ENCODE measurements at regions not wholly inside any gene's neighbourhood (a gene's known extent, or its start where the extent isn't known, plus 50 kb on each side); places are given as distances from the start of the nearest gene placed in this dataset.
"Not testable (repeated sequence)": the region's sequence is repeated elsewhere in the genome, so short reads cannot be mapped to it uniquely, and the experiment has no call there.

DNA sequence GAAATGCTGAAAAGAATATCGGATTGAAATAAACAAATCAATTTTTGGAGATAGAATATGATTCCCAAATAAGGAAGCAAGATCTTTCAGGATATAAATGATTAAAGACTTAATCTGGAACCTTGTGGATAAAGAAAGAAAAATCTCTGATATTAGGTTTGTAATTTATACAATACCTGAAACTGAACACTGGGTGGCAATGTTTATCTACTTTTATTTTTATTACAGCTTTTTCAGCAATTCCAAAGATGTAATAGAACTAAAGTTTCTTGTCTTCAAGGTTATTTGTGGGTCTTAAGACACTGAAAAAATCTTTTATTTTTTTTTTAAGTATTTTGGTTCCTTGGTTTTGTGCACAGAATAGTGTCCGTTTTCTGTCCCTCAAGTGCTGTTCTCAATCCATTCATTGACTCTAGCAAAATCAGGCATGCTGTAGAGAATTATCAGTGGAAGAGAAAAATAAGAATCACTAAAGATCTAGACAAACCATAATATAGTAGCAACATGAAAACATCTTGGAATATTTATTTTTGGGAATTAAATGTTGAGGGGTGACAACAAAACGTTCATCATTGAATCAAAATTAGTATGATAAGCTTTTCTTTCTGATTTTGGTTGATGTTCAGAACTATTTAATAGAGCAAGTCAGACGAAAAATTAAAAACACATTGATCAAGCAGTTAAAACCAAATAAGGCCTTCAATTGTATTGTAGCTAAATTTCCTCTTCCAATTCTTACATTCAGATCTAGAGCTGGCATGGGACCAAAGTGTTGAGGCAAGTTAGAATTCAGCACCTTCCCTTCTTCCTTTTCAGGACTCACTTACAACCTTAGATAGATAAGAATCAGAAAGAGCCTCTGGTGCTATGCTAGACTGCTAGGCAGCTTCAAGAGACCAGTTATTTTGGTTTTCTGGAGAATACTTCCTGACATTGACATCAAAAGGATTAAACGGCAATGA, 704.4 kb upstream of the PCDH20 start:
- Histone ChIP-seq H3K4me3 (ENCODE audit: low read length) (no peak overlapping the region), H3K9ac (ENCODE audit: low read depth, low read length) (no peak overlapping the region), H3K4me1 (ENCODE audit: control insufficient read depth, insufficient read depth, low read length) (no peaks in the 10 kb centered on the region), H3K36me3 (ENCODE audit: insufficient read depth, low read length) (no peaks in the 10 kb centered on the region), H3K4me2 (ENCODE audit: low read length) (no peak overlapping the region), H3K27me3 (ENCODE audit: control insufficient read depth, insufficient read depth, low read length) (no peaks in the 10 kb centered on the region), H3K9me3 (replicated peaks; ENCODE audit: low read length) (no peaks in the 10 kb centered on the region)

DNA sequence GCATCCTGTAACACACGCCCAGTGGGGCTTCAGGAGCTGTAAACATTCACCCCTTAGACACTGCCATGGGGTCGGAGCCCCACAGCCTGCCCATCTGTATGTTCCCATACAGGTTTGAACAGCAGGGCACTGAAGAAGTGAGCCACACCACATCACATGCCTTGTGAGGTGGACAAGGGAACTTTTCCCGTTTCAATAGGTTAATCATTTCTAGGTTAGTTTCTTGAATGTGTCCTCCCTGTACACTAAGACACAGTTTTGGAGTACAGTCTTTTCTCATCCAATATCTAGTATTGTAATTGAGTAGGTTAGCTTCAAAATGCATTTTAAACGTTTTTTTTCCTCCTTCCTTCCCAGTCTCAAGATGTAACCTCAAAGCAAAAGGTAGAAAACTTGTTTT, 700.2 kb upstream of the PCDH20 start:
- no peak overlapping the region for H3K9ac ChIP-seq (ENCODE audit: low read depth, low read length)
- H3K4me2 ChIP-seq (ENCODE audit: low read length), result no peak overlapping the region

DNA sequence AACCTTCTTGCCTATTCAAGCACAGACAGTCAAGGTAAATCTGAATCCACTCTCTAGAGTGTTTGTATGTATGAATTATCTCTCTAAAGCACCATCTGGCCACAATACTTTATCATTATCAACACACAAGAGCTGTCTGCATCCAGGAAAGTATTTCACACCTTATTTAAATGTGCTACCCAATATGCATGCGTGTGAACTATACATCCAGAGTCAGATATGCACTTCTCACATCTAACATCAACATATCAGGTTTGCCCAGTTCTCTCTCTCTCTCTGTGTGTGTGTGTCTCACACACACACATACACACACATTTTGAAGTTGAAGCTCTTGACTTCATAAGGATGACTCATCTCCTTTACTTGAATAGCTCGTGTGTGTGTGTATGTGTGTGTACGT, 697.5 kb upstream of the PCDH20 start:
- Histone ChIP-seq H3K36me3 (ENCODE audit: insufficient read depth, low read length) (no peaks in the 10 kb centered on the region), H3K4me3 (ENCODE audit: low read length) (no peak overlapping the region), H3K4me1 (ENCODE audit: control insufficient read depth, insufficient read depth, low read length) (no peaks in the 10 kb centered on the region), H3K9ac (ENCODE audit: low read depth, low read length) (no peak overlapping the region), H3K9me3 (replicated peaks; ENCODE audit: low read length) (no peaks in the 10 kb centered on the region), H3K4me2 (ENCODE audit: low read length) (no peak overlapping the region), H3K27me3 (ENCODE audit: control insufficient read depth, insufficient read depth, low read length) (no peaks in the 10 kb centered on the region)

More for the DNA sequence above, 700.2 kb upstream of the PCDH20 start:
- no peaks in the 10 kb centered on the region for H3K9me3 ChIP-seq (replicated peaks; ENCODE audit: low read length)
- H3K36me3 ChIP-seq (ENCODE audit: insufficient read depth, low read length), result no peaks in the 10 kb centered on the region
- no peaks in the 10 kb centered on the region for H3K4me1 ChIP-seq (ENCODE audit: control insufficient read depth, insufficient read depth, low read length)
- H3K27me3 ChIP-seq (ENCODE audit: control insufficient read depth, insufficient read depth, low read length), result no peaks in the 10 kb centered on the region
- no peak overlapping the region for H3K4me3 ChIP-seq (ENCODE audit: low read length)

DNA sequence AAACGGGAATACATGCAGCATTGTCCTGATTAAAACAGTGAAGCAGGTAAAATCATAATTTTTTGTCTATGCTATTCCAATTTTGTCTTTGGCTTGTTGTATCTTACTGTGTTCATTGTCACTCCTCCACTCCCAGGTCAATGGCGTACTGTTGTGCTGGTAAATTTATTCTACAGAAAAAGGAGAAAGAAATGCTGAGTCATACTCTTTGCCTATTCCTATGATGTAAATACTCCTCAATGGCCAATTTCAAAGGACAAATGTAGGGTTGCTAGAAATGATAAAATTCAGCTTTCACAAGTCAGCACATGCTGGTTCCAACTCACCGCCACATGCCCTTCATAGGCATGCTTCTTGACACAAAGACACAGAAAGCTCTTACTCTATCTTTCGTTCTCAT, 694.4 kb upstream of the PCDH20 start:
- H3K4me3 ChIP-seq (ENCODE audit: low read length), result no peak overlapping the region
- H3K27me3 ChIP-seq (ENCODE audit: control insufficient read depth, insufficient read depth, low read length), result no peaks in the 10 kb centered on the region
- no peaks in the 10 kb centered on the region for H3K36me3 ChIP-seq (ENCODE audit: insufficient read depth, low read length)
- peaks cover 2% of the 10 kb centered on the region for H3K9me3 ChIP-seq (replicated peaks; ENCODE audit: low read length)
- H3K9ac ChIP-seq (ENCODE audit: low read depth, low read length), result no peak overlapping the region
- H3K4me2 ChIP-seq (ENCODE audit: low read length), result no peak overlapping the region
- no peaks in the 10 kb centered on the region for H3K4me1 ChIP-seq (ENCODE audit: control insufficient read depth, insufficient read depth, low read length)

DNA sequence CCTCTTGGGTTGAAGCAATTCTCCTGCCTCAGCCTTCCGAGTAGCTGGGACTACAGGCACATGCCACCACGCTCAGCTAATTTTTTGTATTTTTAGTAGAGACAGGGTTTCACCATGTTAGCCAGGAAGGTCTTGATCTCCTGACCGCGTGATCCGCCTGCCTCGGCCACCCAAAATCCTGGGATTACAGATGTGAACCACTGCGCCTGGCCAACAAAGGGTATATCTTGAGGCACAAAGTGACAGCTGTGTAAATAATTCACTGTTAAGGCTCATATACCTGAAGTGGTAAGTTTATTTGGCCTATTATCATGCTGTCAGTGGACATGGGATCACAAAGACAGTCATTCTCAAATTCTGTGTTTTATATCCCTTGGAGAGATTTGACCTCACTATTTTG, 688.5 kb upstream of the PCDH20 start:
- H3K9me3 ChIP-seq (replicated peaks; ENCODE audit: low read length); H3K4me2 ChIP-seq (ENCODE audit: low read length); H3K36me3 ChIP-seq (ENCODE audit: insufficient read depth, low read length); H3K4me3 ChIP-seq (ENCODE audit: low read length); H3K9ac ChIP-seq (ENCODE audit: low read depth, low read length); H3K4me1 ChIP-seq (ENCODE audit: control insufficient read depth, insufficient read depth, low read length); H3K27me3 ChIP-seq (ENCODE audit: control insufficient read depth, insufficient read depth, low read length): not testable (repeated sequence)

DNA sequence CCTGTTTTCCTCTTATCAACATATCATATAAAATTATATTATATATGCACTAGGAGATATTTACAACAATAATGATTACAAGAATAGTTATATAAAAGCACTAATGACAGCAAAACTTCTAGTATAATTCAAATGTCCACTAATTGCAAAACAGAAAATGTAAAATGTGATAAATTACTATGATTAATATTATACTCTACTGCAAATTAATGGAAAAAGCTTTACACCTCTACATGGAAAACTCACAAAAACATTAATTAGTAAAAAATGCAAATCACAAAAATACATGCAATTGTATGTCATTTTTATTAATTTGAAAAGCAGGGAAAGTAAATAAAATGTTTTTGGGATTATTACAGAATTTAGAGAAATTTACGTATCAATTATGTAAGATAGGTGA, 681.0 kb upstream of the PCDH20 start:
- Histone ChIP-seq H3K4me3 (ENCODE audit: low read length) (no peak overlapping the region), H3K27me3 (ENCODE audit: control insufficient read depth, insufficient read depth, low read length) (no peaks in the 10 kb centered on the region), H3K9ac (ENCODE audit: low read depth, low read length) (no peak overlapping the region), H3K9me3 (replicated peaks; ENCODE audit: low read length) (no peaks in the 10 kb centered on the region), H3K36me3 (ENCODE audit: insufficient read depth, low read length) (no peaks in the 10 kb centered on the region), H3K4me1 (ENCODE audit: control insufficient read depth, insufficient read depth, low read length) (no peaks in the 10 kb centered on the region), H3K4me2 (ENCODE audit: low read length) (no peak overlapping the region)

DNA sequence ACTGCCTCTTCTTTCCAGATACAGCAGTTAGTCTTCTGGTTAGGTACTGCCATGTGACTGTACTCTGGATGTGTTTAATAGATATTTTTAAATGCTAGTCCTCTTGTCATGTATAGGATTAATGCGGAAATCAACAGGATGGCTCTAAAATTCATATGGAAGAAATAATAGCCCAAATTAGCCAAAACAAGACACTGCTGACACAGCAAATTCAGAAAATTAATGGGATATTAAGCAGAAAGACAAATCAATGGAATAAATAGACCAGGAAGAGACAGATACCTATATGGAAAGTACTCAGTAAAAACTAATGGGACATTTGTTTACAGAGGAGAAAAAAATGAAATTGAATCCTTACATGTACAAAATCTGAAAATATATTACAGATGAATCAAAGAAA, 679.3 kb upstream of the PCDH20 start:
- Histone ChIP-seq H3K36me3 (ENCODE audit: insufficient read depth, low read length) (no peaks in the 10 kb centered on the region), H3K4me1 (ENCODE audit: control insufficient read depth, insufficient read depth, low read length) (no peaks in the 10 kb centered on the region), H3K9ac (ENCODE audit: low read depth, low read length) (no peak overlapping the region), H3K27me3 (ENCODE audit: control insufficient read depth, insufficient read depth, low read length) (no peaks in the 10 kb centered on the region), H3K4me2 (ENCODE audit: low read length) (no peak overlapping the region), H3K9me3 (replicated peaks; ENCODE audit: low read length) (no peaks in the 10 kb centered on the region), H3K4me3 (ENCODE audit: low read length) (no peak overlapping the region)

DNA sequence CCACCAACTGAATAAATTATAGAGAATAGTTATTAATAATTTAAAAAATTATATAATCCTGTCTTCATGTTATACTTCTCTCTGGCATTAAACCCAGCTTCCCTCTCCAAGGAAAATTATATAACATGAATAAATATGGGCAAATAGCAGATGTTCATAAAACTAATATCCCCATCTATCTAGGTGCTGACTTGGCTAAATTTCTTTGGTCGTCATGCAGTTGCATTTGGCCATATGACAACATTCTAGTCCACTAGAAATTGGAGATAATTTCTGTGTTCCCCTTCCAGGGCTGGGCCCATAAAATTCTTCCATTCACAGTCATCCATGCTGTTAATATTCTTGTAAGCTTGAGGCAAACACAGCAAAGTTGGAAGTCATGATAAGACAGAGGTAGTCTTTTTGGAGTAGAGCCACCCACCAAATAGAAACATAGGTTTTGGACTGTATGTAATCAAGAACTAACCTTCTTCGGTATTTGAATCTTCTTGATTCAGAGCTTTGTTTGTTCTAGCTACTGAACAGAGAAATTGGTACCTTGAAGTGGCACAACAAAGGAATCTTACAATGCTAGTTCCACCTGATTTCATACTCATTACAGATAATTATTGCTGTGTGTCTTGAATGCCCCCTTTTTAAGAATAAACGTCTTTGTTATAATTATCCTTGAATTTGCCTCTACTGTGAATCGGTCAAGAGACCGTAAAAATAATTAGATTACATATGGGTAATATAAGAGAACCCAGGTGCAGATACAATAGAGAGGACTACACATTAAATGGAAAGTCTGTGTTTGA, 678.5 kb upstream of the PCDH20 start:
- no peak overlapping the region for H3K4me3 ChIP-seq (ENCODE audit: low read length)
- H3K36me3 ChIP-seq (ENCODE audit: insufficient read depth, low read length), result no peaks in the 10 kb centered on the region
- H3K9me3 ChIP-seq (replicated peaks; ENCODE audit: low read length), result no peaks in the 10 kb centered on the region
- no peaks in the 10 kb centered on the region for H3K4me1 ChIP-seq (ENCODE audit: control insufficient read depth, insufficient read depth, low read length)
- no peaks in the 10 kb centered on the region for H3K27me3 ChIP-seq (ENCODE audit: control insufficient read depth, insufficient read depth, low read length)
- H3K4me2 ChIP-seq (ENCODE audit: low read length), result no peak overlapping the region
- H3K9ac ChIP-seq (ENCODE audit: low read depth, low read length), result no peak overlapping the region

DNA sequence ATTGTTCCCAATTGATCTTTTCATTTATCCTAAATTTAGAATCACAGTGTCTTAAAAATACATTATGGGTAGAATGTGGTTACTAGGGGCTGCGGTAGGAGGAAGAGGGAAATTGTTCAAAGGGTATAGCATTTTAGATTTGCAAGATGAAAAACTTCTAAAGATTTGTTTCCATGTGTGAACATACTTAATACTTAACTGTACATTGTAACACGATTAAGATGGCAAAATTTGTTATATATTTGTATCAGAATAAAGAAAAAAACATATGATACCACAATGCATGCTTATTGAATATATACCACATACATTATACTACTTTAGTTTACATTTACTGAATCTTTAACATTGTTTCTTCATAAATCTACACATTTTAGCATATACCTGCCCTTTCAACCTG, 677.3 kb upstream of the PCDH20 start:
- Histone ChIP-seq H3K9ac (ENCODE audit: low read depth, low read length) (no peak overlapping the region), H3K27me3 (ENCODE audit: control insufficient read depth, insufficient read depth, low read length) (no peaks in the 10 kb centered on the region), H3K4me3 (ENCODE audit: low read length) (no peak overlapping the region), H3K4me2 (ENCODE audit: low read length) (no peak overlapping the region), H3K4me1 (ENCODE audit: control insufficient read depth, insufficient read depth, low read length) (no peaks in the 10 kb centered on the region), H3K9me3 (replicated peaks; ENCODE audit: low read length) (no peaks in the 10 kb centered on the region), H3K36me3 (ENCODE audit: insufficient read depth, low read length) (no peaks in the 10 kb centered on the region)

DNA sequence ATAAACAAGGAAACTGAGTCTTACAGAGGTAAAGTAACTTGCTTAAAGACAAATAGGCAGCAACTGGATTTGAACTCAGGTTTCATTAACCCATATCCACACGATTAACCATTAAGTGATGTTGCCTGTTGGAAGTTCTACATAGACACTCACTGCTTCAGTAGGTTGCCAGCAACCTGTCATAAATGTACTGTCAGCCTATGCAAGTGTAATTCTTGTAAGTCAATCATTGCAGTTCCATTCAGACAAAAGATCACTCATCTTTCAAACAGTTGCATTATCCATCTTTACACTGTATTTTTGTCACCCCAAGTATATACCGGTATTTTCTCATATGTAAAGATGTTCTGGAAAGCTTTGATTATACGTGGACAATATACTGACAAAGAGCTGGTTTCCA, 676.9 kb upstream of the PCDH20 start:
- H3K4me2 ChIP-seq (ENCODE audit: low read length), result no peak overlapping the region
- H3K36me3 ChIP-seq (ENCODE audit: insufficient read depth, low read length), result no peaks in the 10 kb centered on the region
- H3K9ac ChIP-seq (ENCODE audit: low read depth, low read length), result no peak overlapping the region
- H3K4me1 ChIP-seq (ENCODE audit: control insufficient read depth, insufficient read depth, low read length), result no peaks in the 10 kb centered on the region
- no peaks in the 10 kb centered on the region for H3K27me3 ChIP-seq (ENCODE audit: control insufficient read depth, insufficient read depth, low read length)
- H3K9me3 ChIP-seq (replicated peaks; ENCODE audit: low read length), result no peaks in the 10 kb centered on the region
- no peak overlapping the region for H3K4me3 ChIP-seq (ENCODE audit: low read length)

DNA sequence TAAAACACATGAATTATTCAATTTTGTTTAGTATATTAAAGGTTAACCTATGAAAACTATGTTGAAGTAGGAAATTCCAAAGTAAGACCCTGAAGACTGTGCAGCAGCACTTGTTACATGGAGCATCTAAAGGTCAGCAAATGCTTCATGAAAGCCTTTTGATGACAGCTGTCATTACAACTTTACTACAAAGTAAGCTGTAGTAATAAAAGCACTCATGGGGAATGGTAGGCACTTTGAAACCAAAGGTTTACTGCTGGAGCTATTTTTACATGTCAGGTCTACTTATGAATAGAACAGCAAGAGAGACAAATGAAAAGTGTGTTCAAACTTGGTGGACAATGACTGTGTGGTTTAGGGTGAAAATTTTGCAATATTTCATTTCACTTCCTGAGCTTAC, 672.5 kb upstream of the PCDH20 start:
- H3K4me1 ChIP-seq (ENCODE audit: control insufficient read depth, insufficient read depth, low read length), result no peaks in the 10 kb centered on the region

More for the DNA sequence above, 672.5 kb upstream of the PCDH20 start:
- Histone ChIP-seq H3K4me3 (ENCODE audit: low read length) (no peak overlapping the region), H3K9me3 (replicated peaks; ENCODE audit: low read length) (no peaks in the 10 kb centered on the region), H3K36me3 (ENCODE audit: insufficient read depth, low read length) (no peaks in the 10 kb centered on the region), H3K4me2 (ENCODE audit: low read length) (no peak overlapping the region), H3K27me3 (ENCODE audit: control insufficient read depth, insufficient read depth, low read length) (no peaks in the 10 kb centered on the region), H3K9ac (ENCODE audit: low read depth, low read length) (no peak overlapping the region)

Measured in skeletal muscle satellite cell (primary cell).